BJ (cell line): ENCODE measurements at regions not wholly inside any gene's neighbourhood (a gene's known extent, or its start where the extent isn't known, plus 50 kb on each side); places are given as distances from the start of the nearest gene placed in this dataset.

ENCODE experiments used
- CTCF ChIA-PET: fragments of 350-600 bp; formaldehyde crosslinking; extraction: SDS; loops from one replicate; lab custom pipeline; 2021; ENCODE audit warnings: antibody characterized with exemption, inconsistent platforms; lab: Yijun Ruan, JAX
- POLR2A ChIA-PET: fragments of 300-600 bp; sonication (Branson Sonifier 250); formaldehyde crosslinking; extraction: SDS; loops from one replicate; lab custom pipeline; 2021; ENCODE audit warnings: antibody characterized with exemption; lab: Charles Lee
- DNase-seq: peaks from one replicate; pipeline ENCODE4 v3.0.0-alpha.2; 2011; ENCODE audit warnings: low read depth
- H3K27me3 ChIP-seq: 2 replicates; pipeline ENCODE4 v1.6.0; 2011; ENCODE audit warnings: low read length; ENCODE audit not compliant: control insufficient read depth, insufficient read depth
- H3K36me3 ChIP-seq: 2 replicates; pipeline ENCODE4 v1.5.1; 2011; ENCODE audit warnings: low read length; ENCODE audit not compliant: control insufficient read depth, insufficient read depth
- H3K4me3 ChIP-seq: 2 replicates; pipeline ENCODE4 v1.5.1; 2011; ENCODE audit warnings: low read depth, mild to moderate bottlenecking, control low read depth, low read length
- CTCF ChIP-seq: IDR thresholded peaks from 2 replicates; pipeline ENCODE4 v1.5.1; 2011; ENCODE audit warnings: low read depth, mild to moderate bottlenecking, control low read depth, inconsistent platforms, low read length, moderate library complexity; ENCODE audit not compliant: insufficient read depth

GRCh38 chr3:74858086-74858485 lies 243.6 kb upstream of the CNTN3 start:
- no peak overlapping the region for H3K4me3 ChIP-seq
- no peak for DNase-seq
- no peaks in the 10 kb centered on the region for H3K27me3 ChIP-seq
- no peak for TF ChIP-seq CTCF
- POLR2A ChIA-PET: no interaction called here
- no peaks in the 10 kb centered on the region for H3K36me3 ChIP-seq
- CTCF ChIA-PET: interaction anchor here (0.6 kb wide), 1 partner anchor 537 kb away, joined by 3 read pairs; no protein-coding TSS in a partner anchor

GRCh38 chr3:74850381-74850780 lies 235.9 kb upstream of the CNTN3 start:
- Histone ChIP-seq H3K4me3 (no peak overlapping the region), H3K36me3 (no peaks in the 10 kb centered on the region), H3K27me3 (no peaks in the 10 kb centered on the region)
- POLR2A ChIA-PET: no interaction called here
- CTCF ChIA-PET: no interaction called here
- DNase-seq: no peak
- no peak for TF ChIP-seq CTCF

- no peak for TF ChIP-seq CTCF
- ChIA-PET CTCF (no interaction called here), POLR2A (no interaction called here)
These were observed 232.6 kb upstream of the CNTN3 start for GRCh38 chr3:74847093-74847492.

GRCh38 chr3:74845081-74845480 lies 230.6 kb upstream of the CNTN3 start:
- ChIA-PET POLR2A (no interaction called here), CTCF (no interaction called here)
- no peak for TF ChIP-seq CTCF
- H3K27me3 ChIP-seq: no peaks in the 10 kb centered on the region
- H3K36me3 ChIP-seq: no peaks in the 10 kb centered on the region
- DNase-seq: no peak
- H3K4me3 ChIP-seq: no peak overlapping the region

More at GRCh38 chr3:74847093-74847492, 232.6 kb upstream of the CNTN3 start:
- H3K4me3 ChIP-seq: no peak overlapping the region
- H3K27me3 ChIP-seq: no peaks in the 10 kb centered on the region
- no peak for DNase-seq
- no peaks in the 10 kb centered on the region for H3K36me3 ChIP-seq

- no peak for DNase-seq
- no peak for TF ChIP-seq CTCF
- POLR2A ChIA-PET: no interaction called here
- H3K27me3 ChIP-seq: no peaks in the 10 kb centered on the region
- CTCF ChIA-PET: no interaction called here
- H3K4me3 ChIP-seq: no peak overlapping the region
- no peaks in the 10 kb centered on the region for H3K36me3 ChIP-seq
These were observed 230.0 kb upstream of the CNTN3 start for GRCh38 chr3:74844428-74844827.
